ENCODE measurements at regions not wholly inside any gene's neighbourhood (a gene's known extent, or its start where the extent isn't known, plus 50 kb on each side); places are given as distances from the start of the nearest gene placed in this dataset.

GRCh38 chr5:67297802-67298532 lies 101.4 kb upstream of the CD180 start:
- TF ChIP-seq CTCF (IDR thresholded peaks at IDR 0.05; ENCODE audit: low read depth, low read length, missing control alignments), result no peak

GRCh38 chr5:67297376-67297775 lies 100.8 kb upstream of the CD180 start:
- in situ Hi-C loops (cut with HindIII; ENCODE audit: low sequenced_read_pairs), result no loop called here
- no peak for DNase-seq (ENCODE audit: low read depth)
- no peak overlapping the region for H3K4me3 ChIP-seq (ENCODE audit: low read depth, low read length)
- TF ChIP-seq CTCF (IDR thresholded peaks at IDR 0.05; ENCODE audit: low read depth, low read length, missing control alignments), result no peak

More at GRCh38 chr5:67297802-67298532, 101.4 kb upstream of the CD180 start:
- H3K4me3 ChIP-seq (ENCODE audit: low read depth, low read length), result no peak overlapping the region
- no peak for DNase-seq (ENCODE audit: low read depth)
- in situ Hi-C loops (cut with HindIII; ENCODE audit: low sequenced_read_pairs), result no loop called here

- no peak for DNase-seq (ENCODE audit: low read depth)
- TF ChIP-seq CTCF (IDR thresholded peaks at IDR 0.05; ENCODE audit: low read depth, low read length, missing control alignments), result no peak
- no peak overlapping the region for H3K4me3 ChIP-seq (ENCODE audit: low read depth, low read length)
- in situ Hi-C loops (cut with HindIII; ENCODE audit: low sequenced_read_pairs), result no loop called here
Measured at GRCh38 chr5:67294266-67294938, 97.8 kb upstream of the CD180 start.

GRCh38 chr5:67293226-67293625 lies 96.6 kb upstream of the CD180 start:
- TF ChIP-seq CTCF (IDR thresholded peaks at IDR 0.05; ENCODE audit: low read depth, low read length, missing control alignments), result no peak
- H3K4me3 ChIP-seq (ENCODE audit: low read depth, low read length), result no peak overlapping the region
- in situ Hi-C loops (cut with HindIII; ENCODE audit: low sequenced_read_pairs), result no loop called here
- DNase-seq (ENCODE audit: low read depth), result no peak

GRCh38 chr5:67292201-67292940 lies 95.8 kb upstream of the CD180 start:
- H3K4me3 ChIP-seq (ENCODE audit: low read depth, low read length), result no peak overlapping the region
- TF ChIP-seq CTCF (IDR thresholded peaks at IDR 0.05; ENCODE audit: low read depth, low read length, missing control alignments), result no peak
- DNase-seq (ENCODE audit: low read depth), result no peak
- in situ Hi-C loops (cut with HindIII; ENCODE audit: low sequenced_read_pairs), result no loop called here

- TF ChIP-seq CTCF (IDR thresholded peaks at IDR 0.05; ENCODE audit: low read depth, low read length, missing control alignments), result no peak
- in situ Hi-C loops (cut with HindIII; ENCODE audit: low sequenced_read_pairs), result no loop called here
- DNase-seq (ENCODE audit: low read depth), result no peak
- H3K4me3 ChIP-seq (ENCODE audit: low read depth, low read length), result no peak overlapping the region
Measured at GRCh38 chr5:67291671-67292070, 95.1 kb upstream of the CD180 start.
